ENCODE measurements at regions not wholly inside any gene's neighbourhood (a gene's known extent, or its start where the extent isn't known, plus 50 kb on each side); places are given as distances from the start of the nearest gene placed in this dataset.

- H3K27ac ChIP-seq (ENCODE audit: low read depth in 1 of 2, low read length in 2 of 2), result no peak overlapping the region
- no peak overlapping the region for H3K9ac ChIP-seq (ENCODE audit: insufficient read depth, low read length, poor library complexity, severe bottlenecking)
- Mint-ChIP-seq H3K27me3 (ENCODE audit: low read depth in 3 of 3) (peaks cover 0 to 4% (median 4%) of the 10 kb centered on the region in 3 donors), H3K36me3 (no peaks in the 10 kb centered on the region), H3K4me3 (no peak overlapping the region), H3K4me1 (no peaks in the 10 kb centered on the region), H3K27ac (no peak overlapping the region), H3K9me3 (peaks cover 1 to 11% (median 4%) of the 10 kb centered on the region in 7 donors)
- H3K4me3 ChIP-seq (replicated peaks in 1 of 3; ENCODE audit: low read depth in 2 of 3, low read length in 3 of 3), result no peak overlapping the region
- intact Hi-C loops (cut with micrococcal nuclease), result no loop called here
- H2AFZ ChIP-seq (ENCODE audit: insufficient read depth, low read depth, low read length, poor library complexity, severe bottlenecking), result no peak overlapping the region
- H3K4me2 ChIP-seq (replicated peaks; ENCODE audit: extremely low read depth, low read length, poor library complexity, severe bottlenecking), result no peak overlapping the region
- H3K79me2 ChIP-seq (ENCODE audit: insufficient read depth, low read length), result no peaks in the 10 kb centered on the region
- no peaks in the 10 kb centered on the region for H3K36me3 ChIP-seq (replicated peaks in 1 of 2; ENCODE audit: control insufficient read depth in 1 of 2, insufficient read depth in 2 of 2, low read length in 2 of 2)
- H3K27me3 ChIP-seq (ENCODE audit: control insufficient read depth in 2 of 2, insufficient read depth in 2 of 2, low read length in 2 of 2), result no peaks in the 10 kb centered on the region
- TF ChIP-seq CTCF (IDR thresholded peaks at IDR 0.05), result no peak
- no peaks in the 10 kb centered on the region for H3K4me1 ChIP-seq (ENCODE audit: control insufficient read depth in 1 of 2, insufficient read depth in 2 of 2, low read length in 2 of 2)
- peaks cover 0 to 10% of the 10 kb centered on the region in 2 donors for H3K9me3 ChIP-seq (replicated peaks in 1 of 2; ENCODE audit: control insufficient read depth in 1 of 2, insufficient read depth in 1 of 2, low read length in 2 of 2)
- H4K20me1 ChIP-seq (ENCODE audit: insufficient read depth, low read length), result no peaks in the 10 kb centered on the region
- WGBS (ENCODE audit: insufficient coverage), result 100% methylated on average over 2 of the region's 6 CpGs
- DNase-seq, result no peak
Observed at GRCh38 chr1:55749975-55750627, 534.9 kb upstream of the USP24 start.

- Histone ChIP-seq H3K9ac (ENCODE audit: insufficient read depth, low read length, poor library complexity, severe bottlenecking) (no peak overlapping the region), H3K9me3 (replicated peaks in 1 of 2; ENCODE audit: control insufficient read depth in 1 of 2, insufficient read depth in 1 of 2, low read length in 2 of 2) (peaks cover 0 to 10% of the 10 kb centered on the region in 2 donors), H3K4me2 (replicated peaks; ENCODE audit: extremely low read depth, low read length, poor library complexity, severe bottlenecking) (no peak overlapping the region), H4K20me1 (ENCODE audit: insufficient read depth, low read length) (no peaks in the 10 kb centered on the region), H3K4me3 (replicated peaks in 1 of 3; ENCODE audit: low read depth in 2 of 3, low read length in 3 of 3) (no peak overlapping the region), H2AFZ (ENCODE audit: insufficient read depth, low read depth, low read length, poor library complexity, severe bottlenecking) (no peak overlapping the region), H3K27me3 (ENCODE audit: control insufficient read depth in 2 of 2, insufficient read depth in 2 of 2, low read length in 2 of 2) (no peaks in the 10 kb centered on the region), H3K36me3 (replicated peaks in 1 of 2; ENCODE audit: control insufficient read depth in 1 of 2, insufficient read depth in 2 of 2, low read length in 2 of 2) (no peaks in the 10 kb centered on the region), H3K79me2 (ENCODE audit: insufficient read depth, low read length) (no peaks in the 10 kb centered on the region), H3K4me1 (ENCODE audit: control insufficient read depth in 1 of 2, insufficient read depth in 2 of 2, low read length in 2 of 2) (no peaks in the 10 kb centered on the region), H3K27ac (ENCODE audit: low read depth in 1 of 2, low read length in 2 of 2) (no peak overlapping the region)
- no peaks in the 10 kb centered on the region for H3K36me3 Mint-ChIP-seq
- no peak for TF ChIP-seq CTCF (IDR thresholded peaks at IDR 0.05)
- no peak overlapping the region for H3K27ac Mint-ChIP-seq
- peaks cover 2 to 12% (median 4%) of the 10 kb centered on the region in 7 donors for H3K9me3 Mint-ChIP-seq
- H3K4me3 Mint-ChIP-seq, result no peak overlapping the region
- peaks cover 0 to 4% (median 2%) of the 10 kb centered on the region in 3 donors for H3K27me3 Mint-ChIP-seq (ENCODE audit: low read depth in 3 of 3)
- intact Hi-C loops (cut with micrococcal nuclease), result no loop called here
- no peaks in the 10 kb centered on the region for H3K4me1 Mint-ChIP-seq
- DNase-seq, result no peak
- 91% methylated on average over 5 of the region's 5 CpGs for WGBS (ENCODE audit: insufficient coverage)
Observed at GRCh38 chr1:55747408-55747841, 532.3 kb upstream of the USP24 start.

All from CD14-positive monocyte (primary cell).